Mesenchymal stem cell (in vitro differentiated cells and primary cell): ENCODE measurements at regions not wholly inside any gene's neighbourhood (a gene's known extent, or its start where the extent isn't known, plus 50 kb on each side); places are given as distances from the start of the nearest gene placed in this dataset.

Experiments
- DNase-seq: peaks from one replicate; pipeline ENCODE4 v3.0.0-alpha.2; 2013
- H2AFZ ChIP-seq: one replicate; pipeline ENCODE4 v1.6.1; 2013; ENCODE audit warnings: low read depth, mild to moderate bottlenecking, control low read depth, inconsistent platforms, low read length, moderate library complexity
- H2AK5ac ChIP-seq: 2 replicates; pipeline ENCODE4 v1.6.1; 2013; ENCODE audit warnings: low read length, moderate library complexity, mild to moderate bottlenecking, inconsistent platforms; ENCODE audit not compliant: severe bottlenecking
- H2BK120ac ChIP-seq: one replicate; pipeline ENCODE4 v1.6.1; 2013; ENCODE audit warnings: low read depth, mild to moderate bottlenecking, inconsistent platforms, low read length, moderate library complexity
- H2BK12ac ChIP-seq, 2 experiments: one replicate each; pipeline ENCODE4 v1.6.1; 2013; ENCODE audit warnings: inconsistent platforms in 2 of 2, low read length in 2 of 2, mild to moderate bottlenecking in 2 of 2, moderate library complexity in 2 of 2, control low read depth in 1 of 2
- H2BK15ac ChIP-seq: one replicate; pipeline ENCODE4 v1.6.1; 2013; ENCODE audit warnings: mild to moderate bottlenecking, low read depth, inconsistent platforms; ENCODE audit not compliant: poor library complexity, severe bottlenecking
- H2BK5ac ChIP-seq: 2 replicates; pipeline ENCODE4 v1.6.1; 2013; ENCODE audit warnings: low read depth, mild to moderate bottlenecking, low read length, control low read depth, inconsistent platforms; ENCODE audit not compliant: poor library complexity, severe bottlenecking
- H3K14ac ChIP-seq, 2 experiments: one replicate each; pipeline ENCODE4 v1.6.1; 2013; ENCODE audit warnings: inconsistent platforms in 2 of 2, low read length in 2 of 2, control low read depth in 1 of 2, mild to moderate bottlenecking in 1 of 2, moderate library complexity in 1 of 2
- H3K18ac ChIP-seq, 2 experiments: one replicate each; pipeline ENCODE4 v1.6.1; 2013; ENCODE audit warnings: inconsistent platforms in 2 of 2, low read length in 2 of 2, control low read depth in 1 of 2, low read depth in 1 of 2, mild to moderate bottlenecking in 1 of 2
- H3K23ac ChIP-seq, 2 experiments: one replicate each; pipeline ENCODE4 v1.6.1; 2013; ENCODE audit warnings: inconsistent platforms in 2 of 2, low read length in 2 of 2, mild to moderate bottlenecking in 2 of 2, moderate library complexity in 2 of 2, control low read depth in 1 of 2
- H3K27ac ChIP-seq: 2 replicates; pipeline ENCODE4 v1.5.1; 2013; ENCODE audit warnings: mild to moderate bottlenecking, moderate library complexity, low read length, control low read depth, inconsistent platforms; ENCODE audit not compliant: poor library complexity, severe bottlenecking
- H3K27me3 ChIP-seq, 2 experiments: 2 replicates each; pipeline versions ENCODE4 v1.6.1 to v1.7.0; 2013; ENCODE audit warnings: low read length in 2 of 2, mild to moderate bottlenecking in 2 of 2, moderate library complexity in 2 of 2, control low read depth in 1 of 2, inconsistent platforms in 1 of 2; ENCODE audit not compliant: control insufficient read depth in 1 of 2, insufficient read depth in 1 of 2
- H3K36me3 ChIP-seq, 2 experiments: 2 replicates each; pipeline versions ENCODE4 v1.6.1 to v1.7.0; 2013; ENCODE audit warnings: low read length in 2 of 2, control low read depth in 1 of 2, inconsistent platforms in 1 of 2, low read depth in 1 of 2, mild to moderate bottlenecking in 1 of 2; ENCODE audit not compliant: insufficient read depth in 2 of 2, control insufficient read depth in 1 of 2
- H3K4ac ChIP-seq, 2 experiments: one replicate each; pipeline ENCODE4 v1.6.1; 2013; ENCODE audit warnings: inconsistent platforms in 2 of 2, low read length in 2 of 2, mild to moderate bottlenecking in 2 of 2, moderate library complexity in 2 of 2, control low read depth in 1 of 2, low read depth in 1 of 2
- H3K4me1 ChIP-seq: 2 replicates; pipeline ENCODE4 v1.6.1; 2013; ENCODE audit warnings: low read depth, low read length, control low read depth; ENCODE audit not compliant: control insufficient read depth, insufficient read depth
- H3K4me2 ChIP-seq: 2 replicates; pipeline ENCODE4 v1.6.1; 2013; ENCODE audit warnings: low read length, mild to moderate bottlenecking, inconsistent platforms; ENCODE audit not compliant: poor library complexity, severe bottlenecking
- H3K4me3 ChIP-seq, 2 experiments: 2 replicates each; pipeline versions ENCODE4 v1.5.1 to v1.7.0; 2013; ENCODE audit warnings: low read length in 2 of 2, mild to moderate bottlenecking in 2 of 2, control low read depth in 1 of 2, low read depth in 1 of 2; ENCODE audit not compliant: insufficient read depth in 1 of 2
- H3K79me1 ChIP-seq: replicated peaks from 2 replicates; pipeline ENCODE4 v1.6.1; 2013; ENCODE audit warnings: mild to moderate bottlenecking, control low read depth, low read length, inconsistent platforms; ENCODE audit not compliant: poor library complexity, severe bottlenecking
- H3K9ac ChIP-seq: 2 replicates; pipeline ENCODE4 v1.7.0; 2013; ENCODE audit warnings: mild to moderate bottlenecking, low read length, moderate library complexity
- H3K9me3 ChIP-seq: 2 replicates; pipeline ENCODE4 v1.7.0; 2013; ENCODE audit warnings: mild to moderate bottlenecking, low read length; ENCODE audit not compliant: control insufficient read depth
- H4K8ac ChIP-seq: one replicate; pipeline ENCODE4 v1.6.1; 2013; ENCODE audit warnings: inconsistent platforms, mild to moderate bottlenecking, low read length, moderate library complexity
- H4K91ac ChIP-seq: one replicate; pipeline ENCODE4 v1.6.1; 2013; ENCODE audit warnings: mild to moderate bottlenecking, low read length, inconsistent platforms
- WGBS: methylation state at CpG from one replicate; pipeline ENCODE4 v1.1.7; 2013; ENCODE audit warnings: mixed read lengths; 5-methylcytosine and 5-hydroxymethylcytosine counted together

- H3K14ac ChIP-seq, result no peak overlapping the region
- no peaks in the 10 kb centered on the region for H3K27me3 ChIP-seq
- H4K91ac ChIP-seq, result no peak overlapping the region
- H3K27ac ChIP-seq, result no peak overlapping the region
- H3K4ac ChIP-seq, result no peak overlapping the region
- H3K4me1 ChIP-seq, result no peaks in the 10 kb centered on the region
- no peaks in the 10 kb centered on the region for H3K79me1 ChIP-seq
- H2AFZ ChIP-seq, result no peak overlapping the region
- H3K9me3 ChIP-seq, result peaks cover 7% of the 10 kb centered on the region
- no peak overlapping the region for H3K23ac ChIP-seq
- no peak overlapping the region for H4K8ac ChIP-seq
- H2AK5ac ChIP-seq, result no peak overlapping the region
- peak; percentile 16 for DNase-seq
- no peak overlapping the region for H2BK5ac ChIP-seq
- H2BK120ac ChIP-seq, result no peak overlapping the region
- H2BK15ac ChIP-seq, result no peak overlapping the region
- H3K4me2 ChIP-seq, result no peak overlapping the region
- H2BK12ac ChIP-seq, result no peak overlapping the region
- no peak overlapping the region for H3K18ac ChIP-seq
- WGBS, result no CpG with 5 or more reads among the region's 2 CpGs
- H3K9ac ChIP-seq, result no peak overlapping the region
- H3K36me3 ChIP-seq, result no peaks in the 10 kb centered on the region
- no peak overlapping the region for H3K4me3 ChIP-seq
Measured at GRCh38 chr5:25458628-25459027, 813.9 kb upstream of the CDH10 start.

GRCh38 chr5:25453500-25453899 is 808.7 kb upstream of the CDH10 start:
- no peak for DNase-seq
- H3K27ac ChIP-seq, result no peak overlapping the region
- H3K79me1 ChIP-seq, result no peaks in the 10 kb centered on the region
- no peak overlapping the region for H2BK120ac ChIP-seq
- no peak overlapping the region for H2AK5ac ChIP-seq
- H3K36me3 ChIP-seq, result no peaks in the 10 kb centered on the region
- no peak overlapping the region for H3K14ac ChIP-seq
- no peak overlapping the region for H3K4ac ChIP-seq
- H4K91ac ChIP-seq, result no peak overlapping the region
- no peak overlapping the region for H2BK15ac ChIP-seq
- H3K4me1 ChIP-seq, result no peaks in the 10 kb centered on the region
- no peak overlapping the region for H2AFZ ChIP-seq
- H3K9me3 ChIP-seq, result peaks cover 7% of the 10 kb centered on the region
- no peak overlapping the region for H2BK12ac ChIP-seq
- no peak overlapping the region for H3K4me2 ChIP-seq
- H2BK5ac ChIP-seq, result no peak overlapping the region
- no peak overlapping the region for H3K9ac ChIP-seq
- H3K18ac ChIP-seq, result no peak overlapping the region
- H3K23ac ChIP-seq, result no peak overlapping the region
- no peak overlapping the region for H3K4me3 ChIP-seq
- H4K8ac ChIP-seq, result no peak overlapping the region
- H3K27me3 ChIP-seq, result no peaks in the 10 kb centered on the region

- no peak overlapping the region for H3K27ac ChIP-seq
- H2AK5ac ChIP-seq, result no peak overlapping the region
- no peaks in the 10 kb centered on the region for H3K27me3 ChIP-seq
- no peak overlapping the region for H3K14ac ChIP-seq
- H3K23ac ChIP-seq, result no peak overlapping the region
- H3K18ac ChIP-seq, result no peak overlapping the region
- DNase-seq, result no peak
- peaks cover 7% of the 10 kb centered on the region for H3K9me3 ChIP-seq
- H2BK5ac ChIP-seq, result no peak overlapping the region
- no peak overlapping the region for H2BK120ac ChIP-seq
- no peak overlapping the region for H2AFZ ChIP-seq
- no peak overlapping the region for H2BK12ac ChIP-seq
- H3K4me3 ChIP-seq, result no peak overlapping the region
- H3K9ac ChIP-seq, result no peak overlapping the region
- no peaks in the 10 kb centered on the region for H3K4me1 ChIP-seq
- H2BK15ac ChIP-seq, result no peak overlapping the region
- H3K4ac ChIP-seq, result no peak overlapping the region
- H3K36me3 ChIP-seq, result no peaks in the 10 kb centered on the region
- H3K4me2 ChIP-seq, result no peak overlapping the region
- WGBS, result 92% methylated on average over 2 of the region's 2 CpGs
- no peaks in the 10 kb centered on the region for H3K79me1 ChIP-seq
- no peak overlapping the region for H4K8ac ChIP-seq
- H4K91ac ChIP-seq, result no peak overlapping the region
Measured at GRCh38 chr5:25451294-25451693, 806.5 kb upstream of the CDH10 start.

GRCh38 chr5:25448646-25449045 is 803.9 kb upstream of the CDH10 start:
- Histone ChIP-seq H3K14ac (no peak overlapping the region), H4K91ac (no peak overlapping the region), H2BK120ac (no peak overlapping the region), H3K27me3 (no peaks in the 10 kb centered on the region), H4K8ac (peak overlapping the region; percentile 45), H2AFZ (no peak overlapping the region), H3K4ac (no peak overlapping the region), H3K9me3 (no peaks in the 10 kb centered on the region), H3K36me3 (no peaks in the 10 kb centered on the region), H2AK5ac (no peak overlapping the region), H3K4me2 (no peak overlapping the region), H2BK15ac (no peak overlapping the region), H3K18ac (no peak overlapping the region), H3K9ac (no peak overlapping the region), H2BK12ac (no peak overlapping the region), H3K79me1 (no peaks in the 10 kb centered on the region), H3K27ac (no peak overlapping the region), H3K4me3 (no peak overlapping the region), H2BK5ac (no peak overlapping the region), H3K23ac (no peak overlapping the region), H3K4me1 (no peaks in the 10 kb centered on the region)
- 68% methylated on average over 7 of the region's 10 CpGs for WGBS
- DNase-seq, result no peak
